HepG2 (cell line): ENCODE measurements at regions not wholly inside any gene's neighbourhood (a gene's known extent, or its start where the extent isn't known, plus 50 kb on each side); places are given as distances from the start of the nearest gene placed in this dataset.

ENCODE experiments used
- ATAC-seq: fragments of 200-7000 bp; cut with Tn5 transposase; 3 replicates; pipeline ENCODE4 v1.9.1; 2020; ENCODE audit warnings: mild to moderate bottlenecking, moderate library complexity
- BruUV-seq: library from RNA; stranded (reverse); fragments of 400-500 nt; replicated peaks from 2 replicates; lab custom pipeline; 2021; lab: Mats Ljungman, UMichigan
- CTCF ChIA-PET: fragments of 300-600 bp; formaldehyde crosslinking; extraction: SDS; loops from one replicate; lab custom pipeline; 2021; ENCODE audit warnings: low total read pairs, inconsistent platforms, low intra/inter-chr PET ratio; lab: Yijun Ruan, JAX
- POLR2A ChIA-PET: fragments of 350-600 bp; sonication (Branson Sonifier 250); formaldehyde crosslinking; loops from one replicate; lab custom pipeline; 2020; ENCODE audit warnings: antibody characterized with exemption, inconsistent platforms; lab: Yijun Ruan, JAX
- DNase-seq: peaks from one replicate; pipeline ENCODE4 v3.0.0-alpha.2; 2015; ENCODE audit warnings: low spot score
- FAIRE-seq: peaks from 3 replicates; lab custom pipeline; 2011; peaks lifted over from hg19 to GRCh38; lab: Jason Lieb, UNC
- H2AFZ ChIP-seq: one replicate; pipeline ENCODE4 v1.6.1; 2011; ENCODE audit warnings: low read length, inconsistent platforms
- H3K27ac ChIP-seq: fragments of 300-600 bp; 3 replicates; pipeline ENCODE4 v1.8.0; 2011; ENCODE audit warnings: mixed run types, mild to moderate bottlenecking, mixed read lengths, low read length, inconsistent platforms; ENCODE audit not compliant: insufficient read depth; ENCODE audit errors: extremely low read length
- H3K27me3 ChIP-seq, 2 experiments: fragments of 200-600 bp in 1 of 2; 2 replicates in 1 of 2; 3 replicates in 1 of 2; pipeline versions ENCODE4 v1.6.0 to v1.8.0; 2011; ENCODE audit warnings: low read length in 2 of 2, mild to moderate bottlenecking in 2 of 2, moderate library complexity in 2 of 2, inconsistent platforms in 1 of 2; ENCODE audit not compliant: insufficient read depth in 2 of 2, control insufficient read depth in 1 of 2
- H3K36me3 ChIP-seq, 2 experiments: fragments of 200-600 bp in 1 of 2; replicated peaks in 1 of 2; 2 replicates in 1 of 2; 3 replicates in 1 of 2; pipeline versions ENCODE4 v1.5.1 to v1.8.0; 2011; ENCODE audit warnings: low read length in 2 of 2, inconsistent platforms in 1 of 2; ENCODE audit not compliant: insufficient read depth in 2 of 2, control insufficient read depth in 1 of 2
- H3K4me1 ChIP-seq: 2 replicates; pipeline ENCODE4 v1.5.1; 2012; ENCODE audit warnings: low read length, inconsistent platforms; ENCODE audit not compliant: insufficient read depth
- H3K4me2 ChIP-seq: 2 replicates; pipeline ENCODE4 v1.6.0; 2011; ENCODE audit warnings: low read depth, low read length, inconsistent platforms
- H3K4me3 ChIP-seq, 3 experiments: fragments of 200-600 bp in 1 of 3; sonication (generic), shearing (Covaris generic) in 1 of 3; replicated peaks in 1 of 3; 2 replicates each; pipeline ENCODE4 v1.5.1; 2011 to 2016; ENCODE audit warnings: low read length in 3 of 3, inconsistent platforms in 2 of 3, low read depth in 2 of 3, mild to moderate bottlenecking in 2 of 3, control low read depth in 1 of 3, mixed read lengths in 1 of 3; ENCODE audit not compliant: insufficient read depth in 1 of 3
- H3K79me2 ChIP-seq: one replicate; pipeline ENCODE4 v1.6.1; 2011; ENCODE audit warnings: low read length, inconsistent platforms; ENCODE audit not compliant: insufficient read depth
- H3K9ac ChIP-seq: 2 replicates; pipeline ENCODE4 v1.6.0; 2011; ENCODE audit warnings: mild to moderate bottlenecking, low read depth, low read length, inconsistent platforms; ENCODE audit not compliant: insufficient read depth
- H3K9me3 ChIP-seq: 2 replicates; pipeline ENCODE4 v1.5.1; 2012; ENCODE audit warnings: mild to moderate bottlenecking, low read length
- H4K20me1 ChIP-seq: 2 replicates; pipeline ENCODE4 v1.6.0; 2011; ENCODE audit warnings: inconsistent platforms, mild to moderate bottlenecking, low read length, moderate library complexity; ENCODE audit not compliant: insufficient read depth
- FOXO4 ChIP-seq: sonication (generic); formaldehyde crosslinking; conservative IDR thresholded peaks from 2 replicates; pipeline ENCODE4 v1.8.1; 2023; ENCODE audit warnings: missing genetic modification reagents
- KIAA2018 ChIP-seq: sonication (generic); formaldehyde crosslinking; IDR thresholded peaks from 2 replicates; pipeline ENCODE4 v1.5.0; 2020; ENCODE audit warnings: mild to moderate bottlenecking, missing genetic modification reagents, borderline replicate concordance
- MEIS2 ChIP-seq: sonication (generic); formaldehyde crosslinking; IDR thresholded peaks from 2 replicates; pipeline ENCODE4 v1.9.0; 2021; ENCODE audit warnings: mild to moderate bottlenecking, missing genetic modification reagents
- NR2F6 ChIP-seq, 2 experiments: IDR thresholded peaks; 2 replicates each; pipeline ENCODE4 v1.6.1; 2016; ENCODE audit warnings: antibody characterized with exemption in 1 of 2, mild to moderate bottlenecking in 1 of 2
- RCOR2 ChIP-seq: IDR thresholded peaks from 2 replicates; pipeline ENCODE4 v1.6.1; 2016; ENCODE audit warnings: missing biosample characterization, missing genetic modification reagents
- SPEN ChIP-seq: sonication (generic); formaldehyde crosslinking; IDR thresholded peaks from 2 replicates; pipeline ENCODE4 v1.5.1; 2020; ENCODE audit warnings: low read depth, mild to moderate bottlenecking, missing genetic modification reagents
- ZMYM4 ChIP-seq: sonication (generic); formaldehyde crosslinking; IDR thresholded peaks from 2 replicates; pipeline ENCODE4 v1.8.1; 2023; ENCODE audit warnings: mild to moderate bottlenecking, missing genetic modification reagents
- ZNF18 ChIP-seq: sonication (generic); formaldehyde crosslinking; IDR thresholded peaks from 2 replicates; pipeline ENCODE4 v1.8.0; 2022; ENCODE audit warnings: mild to moderate bottlenecking, missing genetic modification reagents; ENCODE audit not compliant: insufficient replicate concordance
- WGBS: methylation state at CpG from one replicate; pipeline ENCODE4 v1.1.6; 2017; ENCODE audit warnings: low lambda C conversion rate; 5-methylcytosine and 5-hydroxymethylcytosine counted together
- in situ Hi-C: cut with HindIII; loops from 2 replicates; pipeline ENCODE4 v1.10.0; 2017; ENCODE audit warnings: low pct_unique_long_range_greater_than_20kb; ENCODE audit not compliant: extremely low pct_ligation_motif_present
- intact Hi-C: fragments of 100-400 bp; cut with micrococcal nuclease; formaldehyde crosslinking; loops from one replicate; pipeline ENCODE4 v1.10.0; 2022; ENCODE audit not compliant: unreplicated experiment
- TF ChIP-seq, protein P1 (sequence below): IDR thresholded peaks from 2 replicates; pipeline ENCODE4 v1.6.1; 2016; ENCODE audit warnings: missing biosample characterization, missing genetic modification reagents, low read depth
- TF ChIP-seq, protein P2 (sequence below): sonication (generic); formaldehyde crosslinking; IDR thresholded peaks from 2 replicates; pipeline ENCODE4 v1.8.0; 2022; ENCODE audit warnings: missing genetic modification reagents, mild to moderate bottlenecking, inconsistent platforms, borderline replicate concordance

GRCh38 chr10:70964245-70964644 lies 75.9 kb upstream of the PCBD1 start:
- Histone ChIP-seq H2AFZ (no peak overlapping the region), H3K4me3 (no peak overlapping the region), H3K27me3 (peaks cover 5 to 25% of the 10 kb centered on the region in 2 experiments; a peak in 3 of 5 replicates), H3K36me3 (no peaks in the 10 kb centered on the region), H3K9me3 (no peaks in the 10 kb centered on the region), H3K79me2 (no peaks in the 10 kb centered on the region), H3K4me1 (no peaks in the 10 kb centered on the region), H3K4me2 (no peak overlapping the region), H3K27ac (no peak overlapping the region), H4K20me1 (no peaks in the 10 kb centered on the region), H3K9ac (no peak overlapping the region)
- ChIA-PET CTCF (no interaction called here), POLR2A (no interaction called here)
- DNase-seq (no peak), FAIRE-seq (no peak), ATAC-seq (no peak)
- in situ Hi-C loops, result no loop called here
- BruUV-seq, result no TSS peak
- intact Hi-C loops, result no loop called here
- 23% methylated on average over 5 of the region's 5 CpGs for WGBS
- no peak for TF ChIP-seq NR2F6 (IDR thresholded peaks at IDR 0.05)
- TF ChIP-seq NR2F6 (CRISPR knock-in tag; IDR thresholded peaks at IDR 0.05), result no peak
- no peak for TF ChIP-seq KIAA2018 (CRISPR knock-in tag)
- TF ChIP-seq RCOR2, result no peak
- no peak for TF ChIP-seq MEIS2
- TF ChIP-seq SPEN (CRISPR knock-in tag), result no peak
- TF ChIP-seq FOXO4 (CRISPR knock-in tag), result no peak
- TF ChIP-seq, protein P1, sequence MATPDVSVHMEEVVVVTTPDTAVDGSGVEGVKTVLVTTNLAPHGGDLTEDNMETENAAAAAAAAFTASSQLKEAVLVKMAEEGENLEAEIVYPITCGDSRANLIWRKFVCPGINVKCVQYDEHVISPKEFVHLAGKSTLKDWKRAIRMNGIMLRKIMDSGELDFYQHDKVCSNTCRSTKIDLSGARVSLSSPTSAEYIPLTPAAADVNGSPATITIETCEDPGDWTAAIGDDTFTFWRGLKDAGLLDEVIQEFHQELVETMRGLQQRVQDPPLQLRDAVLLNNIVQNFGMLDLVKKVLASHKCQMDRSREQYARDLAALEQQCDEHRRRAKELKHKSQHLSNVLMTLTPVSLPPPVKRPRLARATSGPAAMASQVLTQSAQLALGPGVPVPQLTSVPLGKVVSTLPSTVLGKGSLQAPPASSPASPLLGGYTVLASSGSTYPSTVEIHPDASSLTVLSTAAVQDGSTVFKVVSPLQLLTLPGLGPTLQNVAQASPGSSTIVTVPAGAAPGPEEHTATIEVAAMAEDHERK (CRISPR knock-in tag), result no peak
- no peak for TF ChIP-seq ZNF18 (CRISPR knock-in tag)
- TF ChIP-seq, protein P2, sequence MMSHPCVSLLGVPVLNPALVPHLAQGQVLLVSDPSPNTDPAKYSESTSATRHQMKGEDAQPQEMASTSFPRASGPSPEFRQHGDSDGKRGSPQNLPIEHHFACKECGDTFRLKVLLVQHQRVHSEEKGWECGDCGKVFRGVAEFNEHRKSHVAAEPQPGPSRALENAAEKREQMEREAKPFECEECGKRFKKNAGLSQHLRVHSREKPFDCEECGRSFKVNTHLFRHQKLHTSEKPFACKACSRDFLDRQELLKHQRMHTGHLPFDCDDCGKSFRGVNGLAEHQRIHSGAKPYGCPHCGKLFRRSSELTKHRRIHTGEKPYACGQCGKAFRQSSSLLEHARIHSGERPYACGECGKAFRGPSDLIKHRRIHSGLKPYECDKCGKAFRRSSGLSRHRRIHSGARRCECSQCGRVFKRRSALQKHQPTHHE, result no peak
- no peak for TF ChIP-seq ZMYM4 (CRISPR knock-in tag)
